Glutamatergic neuron (in vitro differentiated cells): ENCODE measurements at regions not wholly inside any gene's neighbourhood (a gene's known extent, or its start where the extent isn't known, plus 50 kb on each side); places are given as distances from the start of the nearest gene placed in this dataset.

ENCODE experiments used
- DNase-seq: peaks from one replicate; pipeline ENCODE4 v3.0.0; 2022
- H3K27ac Mint-ChIP-seq: one replicate; pipeline ENCODE4 v1.8.0; 2020; ENCODE audit warnings: mild to moderate bottlenecking, mixed read lengths, inconsistent platforms; ENCODE audit not compliant: unreplicated experiment
- H3K27me3 Mint-ChIP-seq: one replicate; pipeline ENCODE4 v1.8.0; 2020; ENCODE audit warnings: mild to moderate bottlenecking, moderate library complexity, mixed read lengths, inconsistent platforms; ENCODE audit not compliant: unreplicated experiment
- H3K36me3 Mint-ChIP-seq: one replicate; pipeline ENCODE4 v1.8.0; 2020; ENCODE audit warnings: mild to moderate bottlenecking, mixed read lengths, inconsistent platforms; ENCODE audit not compliant: unreplicated experiment
- H3K4me1 Mint-ChIP-seq: one replicate; pipeline ENCODE4 v1.8.0; 2020; ENCODE audit warnings: mild to moderate bottlenecking, low read depth, mixed read lengths, inconsistent platforms; ENCODE audit not compliant: unreplicated experiment
- H3K4me3 Mint-ChIP-seq: one replicate; pipeline ENCODE4 v1.8.0; 2020; ENCODE audit warnings: mild to moderate bottlenecking, mixed read lengths, inconsistent platforms; ENCODE audit not compliant: unreplicated experiment
- H3K9me3 Mint-ChIP-seq: one replicate; pipeline ENCODE4 v1.8.0; 2020; ENCODE audit warnings: mild to moderate bottlenecking, moderate library complexity, mixed read lengths, inconsistent platforms; ENCODE audit not compliant: unreplicated experiment
- TF ChIP-seq, protein P1 (sequence below): fragments of 200-600 bp; sonication (generic); IDR thresholded peaks from one replicate; pipeline ENCODE4 v1.5.0; 2021; ENCODE audit not compliant: partially characterized antibody, unreplicated experiment

DNA sequence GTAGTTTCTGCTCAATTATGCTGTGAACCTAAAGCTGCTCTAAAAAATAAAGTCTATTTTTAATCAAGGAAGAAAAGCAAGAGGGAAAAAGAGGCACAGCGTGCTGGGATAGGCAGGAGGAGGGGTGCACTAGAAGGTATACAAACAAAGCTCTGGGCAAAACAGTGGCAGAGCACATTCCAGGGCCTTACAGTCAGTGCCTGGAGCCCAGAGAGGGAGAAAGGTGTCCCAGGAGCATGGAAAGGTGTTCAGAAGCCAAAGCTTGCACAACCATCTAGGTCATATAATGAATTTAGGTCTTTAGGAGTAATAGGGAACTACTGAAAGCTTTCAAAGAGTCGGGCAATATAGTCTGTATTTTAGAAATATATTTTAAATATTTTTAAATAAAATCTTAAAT, 163.6 kb upstream of the PALMD start:
- H3K4me3 Mint-ChIP-seq, result no peak overlapping the region
- H3K27me3 Mint-ChIP-seq, result no peaks in the 10 kb centered on the region
- DNase-seq, result no peak
- no peaks in the 10 kb centered on the region for H3K36me3 Mint-ChIP-seq
- TF ChIP-seq, protein P1, sequence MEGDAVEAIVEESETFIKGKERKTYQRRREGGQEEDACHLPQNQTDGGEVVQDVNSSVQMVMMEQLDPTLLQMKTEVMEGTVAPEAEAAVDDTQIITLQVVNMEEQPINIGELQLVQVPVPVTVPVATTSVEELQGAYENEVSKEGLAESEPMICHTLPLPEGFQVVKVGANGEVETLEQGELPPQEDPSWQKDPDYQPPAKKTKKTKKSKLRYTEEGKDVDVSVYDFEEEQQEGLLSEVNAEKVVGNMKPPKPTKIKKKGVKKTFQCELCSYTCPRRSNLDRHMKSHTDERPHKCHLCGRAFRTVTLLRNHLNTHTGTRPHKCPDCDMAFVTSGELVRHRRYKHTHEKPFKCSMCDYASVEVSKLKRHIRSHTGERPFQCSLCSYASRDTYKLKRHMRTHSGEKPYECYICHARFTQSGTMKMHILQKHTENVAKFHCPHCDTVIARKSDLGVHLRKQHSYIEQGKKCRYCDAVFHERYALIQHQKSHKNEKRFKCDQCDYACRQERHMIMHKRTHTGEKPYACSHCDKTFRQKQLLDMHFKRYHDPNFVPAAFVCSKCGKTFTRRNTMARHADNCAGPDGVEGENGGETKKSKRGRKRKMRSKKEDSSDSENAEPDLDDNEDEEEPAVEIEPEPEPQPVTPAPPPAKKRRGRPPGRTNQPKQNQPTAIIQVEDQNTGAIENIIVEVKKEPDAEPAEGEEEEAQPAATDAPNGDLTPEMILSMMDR, result no peak
- no peaks in the 10 kb centered on the region for H3K9me3 Mint-ChIP-seq
- no peak overlapping the region for H3K27ac Mint-ChIP-seq
- peaks cover 1% of the 10 kb centered on the region for H3K4me1 Mint-ChIP-seq

DNA sequence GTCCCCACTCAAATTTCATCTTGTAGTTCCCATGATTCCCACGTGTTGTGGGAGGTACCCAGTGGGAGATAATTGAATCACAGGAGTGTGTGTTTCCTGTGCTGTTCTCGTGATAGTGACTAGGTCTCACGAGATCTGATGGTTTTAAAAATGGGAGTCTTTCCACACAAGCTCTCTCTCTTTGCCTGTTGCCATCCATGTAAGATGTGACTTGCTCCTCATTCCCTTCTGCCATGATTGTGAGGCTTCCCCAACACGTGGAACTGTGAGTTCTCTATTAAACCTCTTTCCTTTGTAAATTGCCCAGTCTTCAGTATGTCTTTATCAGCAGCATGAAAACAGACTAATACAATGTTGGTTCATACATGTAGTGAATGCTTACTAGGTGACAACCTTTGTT, 163.2 kb upstream of the PALMD start:
- H3K27me3 Mint-ChIP-seq, result no peaks in the 10 kb centered on the region
- no peaks in the 10 kb centered on the region for H3K9me3 Mint-ChIP-seq
- H3K4me1 Mint-ChIP-seq, result peaks cover 1% of the 10 kb centered on the region
- DNase-seq, result no peak
- no peak overlapping the region for H3K4me3 Mint-ChIP-seq
- no peak overlapping the region for H3K27ac Mint-ChIP-seq
- TF ChIP-seq, protein P1, result no peak
- no peaks in the 10 kb centered on the region for H3K36me3 Mint-ChIP-seq

DNA sequence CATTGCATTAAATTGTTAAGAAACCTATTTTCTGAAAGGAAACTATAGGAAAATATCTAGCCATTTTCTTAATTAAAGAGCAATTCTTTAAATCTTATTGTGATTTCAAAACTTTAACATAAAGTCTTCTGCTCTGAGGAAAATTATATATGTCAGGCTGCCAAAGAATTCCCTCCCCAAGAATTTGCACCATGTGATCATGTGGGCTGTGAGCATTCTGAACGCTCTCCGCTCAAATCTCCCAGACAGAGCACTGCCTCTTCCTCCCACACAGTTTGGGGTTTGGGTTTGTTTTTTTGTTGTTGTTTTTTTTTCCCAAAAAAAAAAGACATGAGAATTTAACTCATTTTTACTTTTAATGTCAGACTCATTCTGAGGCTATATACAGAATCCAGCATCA, 155.9 kb upstream of the PALMD start:
- H3K4me3 Mint-ChIP-seq, result no peak overlapping the region
- H3K9me3 Mint-ChIP-seq, result no peaks in the 10 kb centered on the region
- no peaks in the 10 kb centered on the region for H3K4me1 Mint-ChIP-seq
- TF ChIP-seq, protein P1, result no peak
- no peaks in the 10 kb centered on the region for H3K36me3 Mint-ChIP-seq
- H3K27me3 Mint-ChIP-seq, result no peaks in the 10 kb centered on the region
- DNase-seq, result no peak
- no peak overlapping the region for H3K27ac Mint-ChIP-seq

DNA sequence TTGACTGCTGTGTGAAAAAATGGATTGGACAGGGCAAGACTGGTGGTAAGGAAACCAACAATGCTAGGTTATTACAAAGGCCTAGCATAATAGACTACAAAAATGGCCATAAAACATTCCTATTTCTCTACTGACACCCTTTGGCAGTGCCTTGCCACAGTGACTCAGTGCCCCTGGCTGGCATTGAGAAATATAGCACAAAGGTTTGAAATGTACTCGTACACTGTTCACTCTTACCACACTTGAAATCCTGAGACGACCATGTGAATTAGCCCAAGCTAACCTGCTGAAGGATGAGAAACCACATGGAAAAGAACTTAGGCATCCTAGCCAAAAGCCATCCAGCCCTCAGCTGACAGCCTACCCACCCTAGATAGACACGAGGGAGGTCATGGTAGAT, 149.8 kb upstream of the PALMD start:
- Mint-ChIP-seq H3K4me1 (peaks cover 2% of the 10 kb centered on the region), H3K27ac (no peak overlapping the region), H3K4me3 (no peak overlapping the region), H3K36me3 (no peaks in the 10 kb centered on the region), H3K9me3 (no peaks in the 10 kb centered on the region), H3K27me3 (no peaks in the 10 kb centered on the region)
- TF ChIP-seq, protein P1, result no peak
- no peak for DNase-seq

DNA sequence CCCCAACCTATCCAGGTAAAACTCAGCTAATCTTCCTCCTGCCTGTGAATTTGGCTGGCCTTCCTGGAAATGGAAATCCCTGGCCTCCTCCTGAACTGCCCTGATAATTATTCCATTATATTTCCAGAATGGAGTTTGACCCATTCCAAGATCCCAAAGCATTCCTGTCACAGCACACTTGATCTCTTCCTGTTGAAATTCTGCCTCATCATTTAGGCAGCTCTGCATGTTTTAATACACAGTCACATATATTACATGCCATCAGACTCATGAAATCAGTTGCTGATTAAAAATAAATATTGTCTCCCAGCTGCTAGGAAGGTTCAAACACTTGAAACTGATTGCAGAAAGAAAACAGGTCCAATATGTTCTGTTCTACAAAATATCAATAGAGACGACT, 148.2 kb upstream of the PALMD start:
- Mint-ChIP-seq H3K4me1 (peaks cover 2% of the 10 kb centered on the region), H3K9me3 (peaks cover 1% of the 10 kb centered on the region), H3K4me3 (no peak overlapping the region), H3K27me3 (peaks cover 2% of the 10 kb centered on the region), H3K27ac (no peak overlapping the region), H3K36me3 (no peaks in the 10 kb centered on the region)
- no peak for DNase-seq
- TF ChIP-seq, protein P1, result no peak
